Neuronal stem cell (in vitro differentiated cells): ENCODE measurements at regions not wholly inside any gene's neighbourhood (a gene's known extent, or its start where the extent isn't known, plus 50 kb on each side); places are given as distances from the start of the nearest gene placed in this dataset.
"Not testable (repeated sequence)": the region's sequence is repeated elsewhere in the genome, so short reads cannot be mapped to it uniquely, and the experiment has no call there.

Source experiments
- DNase-seq: peaks from one replicate; pipeline ENCODE4 v3.0.0-alpha.2; 2013; ENCODE audit warnings: low spot score
- H2AFZ ChIP-seq: one replicate; pipeline ENCODE4 v1.6.1; 2013; ENCODE audit warnings: mild to moderate bottlenecking, low read length, inconsistent platforms
- H2AK5ac ChIP-seq: 2 replicates; pipeline ENCODE4 v1.6.1; 2013; ENCODE audit warnings: low read depth, mild to moderate bottlenecking, inconsistent platforms, low read length, moderate library complexity, mixed read lengths
- H2BK120ac ChIP-seq: 2 replicates; pipeline ENCODE4 v1.6.1; 2013; ENCODE audit warnings: low read depth, mild to moderate bottlenecking, inconsistent platforms, low read length, moderate library complexity, mixed read lengths
- H2BK12ac ChIP-seq: one replicate; pipeline ENCODE4 v1.6.1; 2013; ENCODE audit warnings: low read length, inconsistent platforms
- H2BK15ac ChIP-seq: 2 replicates; pipeline ENCODE4 v1.6.1; 2013; ENCODE audit warnings: mild to moderate bottlenecking, low read length, inconsistent platforms, mixed read lengths
- H2BK5ac ChIP-seq: one replicate; pipeline ENCODE4 v1.6.1; 2013; ENCODE audit warnings: inconsistent platforms, mild to moderate bottlenecking, low read length, moderate library complexity
- H3K14ac ChIP-seq: one replicate; pipeline ENCODE4 v1.6.1; 2013; ENCODE audit warnings: low read length, inconsistent platforms
- H3K18ac ChIP-seq: 2 replicates; pipeline ENCODE4 v1.6.1; 2013; ENCODE audit warnings: low read length, inconsistent platforms
- H3K23ac ChIP-seq: 2 replicates; pipeline ENCODE4 v1.6.1; 2013; ENCODE audit warnings: low read depth, mild to moderate bottlenecking, mixed read lengths, low read length, inconsistent platforms; ENCODE audit not compliant: poor library complexity
- H3K27ac ChIP-seq: replicated peaks from 3 replicates; pipeline ENCODE4 v1.5.1; 2013; ENCODE audit warnings: low read length, inconsistent platforms
- H3K27me3 ChIP-seq, 3 experiments: 2 replicates each; pipeline ENCODE4 v1.6.1; 2013; ENCODE audit warnings: low read length in 3 of 3, mild to moderate bottlenecking in 2 of 3, inconsistent platforms in 1 of 3, low read depth in 1 of 3, mixed read lengths in 1 of 3, moderate library complexity in 1 of 3; ENCODE audit not compliant: control insufficient read depth in 3 of 3, insufficient read depth in 3 of 3
- H3K36me3 ChIP-seq, 2 donors: replicated peaks in 1 of 2; 2 replicates each; pipeline ENCODE4 v1.6.1; 2013; ENCODE audit warnings: low read length in 2 of 2; ENCODE audit not compliant: control insufficient read depth in 2 of 2, insufficient read depth in 2 of 2
- H3K4ac ChIP-seq: 2 replicates; pipeline ENCODE4 v1.6.1; 2013; ENCODE audit warnings: inconsistent platforms, mild to moderate bottlenecking, low read length, moderate library complexity
- H3K4me1 ChIP-seq, 2 donors: 1 replicate in 1 of 2; 2 replicates in 1 of 2; pipeline ENCODE4 v1.6.1; 2013; ENCODE audit warnings: low read length in 2 of 2, low read depth in 1 of 2; ENCODE audit not compliant: control insufficient read depth in 2 of 2, insufficient read depth in 1 of 2
- H3K4me2 ChIP-seq: one replicate; pipeline ENCODE4 v1.6.1; 2013; ENCODE audit warnings: mild to moderate bottlenecking, low read length, inconsistent platforms; ENCODE audit not compliant: insufficient read depth, poor library complexity, severe bottlenecking
- H3K4me3 ChIP-seq, 2 donors: 2 replicates each; pipeline ENCODE4 v1.5.1; 2013; ENCODE audit warnings: low read length in 2 of 2, mild to moderate bottlenecking in 2 of 2, inconsistent platforms in 1 of 2, moderate library complexity in 1 of 2
- H3K79me1 ChIP-seq: one replicate; pipeline ENCODE4 v1.6.1; 2013; ENCODE audit warnings: low read depth, mild to moderate bottlenecking, inconsistent platforms, low read length, moderate library complexity
- H3K9ac ChIP-seq: one replicate; pipeline ENCODE4 v1.6.1; 2013; ENCODE audit warnings: mild to moderate bottlenecking, low read depth, low read length, inconsistent platforms; ENCODE audit not compliant: poor library complexity
- H3K9me3 ChIP-seq, 2 donors: replicated peaks in 1 of 2; 2 replicates each; pipeline versions ENCODE3 to v1.6.1; 2013; ENCODE audit warnings: low read length in 2 of 2, mild to moderate bottlenecking in 2 of 2, inconsistent platforms in 1 of 2, low read depth in 1 of 2, mixed read lengths in 1 of 2, moderate library complexity in 1 of 2; ENCODE audit not compliant: control insufficient read depth in 2 of 2, insufficient read depth in 1 of 2
- H4K8ac ChIP-seq: one replicate; pipeline ENCODE4 v1.6.1; 2013; ENCODE audit warnings: low read depth, mild to moderate bottlenecking, inconsistent platforms, low read length, moderate library complexity
- H4K91ac ChIP-seq: one replicate; pipeline ENCODE4 v1.6.1; 2013; ENCODE audit warnings: low read length, low read depth, mild to moderate bottlenecking, inconsistent platforms; ENCODE audit not compliant: poor library complexity
- WGBS, 2 donors: extraction: QIAGEN DNeasy Blood & Tissue Kit; methylation state at CpG; one replicate each; pipeline ENCODE4 v1.1.7; 2013; ENCODE audit warnings: missing lambda C conversion rate in 2 of 2, mixed read lengths in 1 of 2; ENCODE audit not compliant: insufficient read length in 2 of 2, insufficient replicate concordance in 1 of 2; ENCODE audit errors: extremely low coverage in 2 of 2; 5-methylcytosine and 5-hydroxymethylcytosine counted together

- H3K27me3 ChIP-seq = no peaks in the 10 kb centered on the region
- DNase-seq = no peak
- H4K8ac ChIP-seq = no peak overlapping the region
- peaks cover 0 to 3% of the 10 kb centered on the region in 2 donors for H3K4me1 ChIP-seq
- no peak overlapping the region for H4K91ac ChIP-seq
- H3K79me1 ChIP-seq = no peaks in the 10 kb centered on the region
- no peak overlapping the region for H3K18ac ChIP-seq
- WGBS, 2 donors = no CpG with 5 or more reads among the region's 1 CpG
- no peak overlapping the region for H3K9ac ChIP-seq
- H3K4me2 ChIP-seq = no peak overlapping the region
- H2BK12ac ChIP-seq = no peak overlapping the region
- no peak overlapping the region for H2AFZ ChIP-seq
- H2AK5ac ChIP-seq = no peak overlapping the region
- no peak overlapping the region for H3K4me3 ChIP-seq
- H3K36me3 ChIP-seq = no peaks in the 10 kb centered on the region
- H2BK120ac ChIP-seq = no peak overlapping the region
- H3K9me3 ChIP-seq = peaks cover 0 to 8% of the 10 kb centered on the region in 2 donors
- H2BK15ac ChIP-seq = no peak overlapping the region
- no peak overlapping the region for H3K23ac ChIP-seq
- no peak overlapping the region for H3K14ac ChIP-seq
- no peak overlapping the region for H2BK5ac ChIP-seq
- no peak overlapping the region for H3K4ac ChIP-seq
- no peak overlapping the region for H3K27ac ChIP-seq
These were observed 134.9 kb upstream of the SPRED1 start for GRCh38 chr15:38117781-38118180.

DNA sequence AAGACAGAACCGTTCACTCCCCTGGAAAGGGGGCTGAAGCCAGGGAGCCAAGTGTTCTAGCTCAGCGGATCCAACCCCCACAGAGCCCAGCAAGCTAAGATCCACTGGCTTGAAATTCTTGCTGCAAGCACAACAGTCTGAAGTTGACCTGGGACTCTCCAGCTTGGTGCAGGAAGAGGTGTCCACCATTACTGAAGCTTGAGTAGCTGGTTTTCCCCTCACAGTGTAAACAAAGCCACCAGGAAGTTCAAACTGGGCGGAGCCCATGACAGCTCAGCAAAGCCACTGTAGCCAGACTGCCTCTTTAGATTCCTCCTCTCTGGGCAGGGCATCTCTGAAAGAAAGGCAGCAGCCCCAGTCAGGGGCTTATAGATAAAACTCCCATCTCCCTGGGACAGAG lies 132.8 kb upstream of the SPRED1 start:
- H2BK120ac ChIP-seq, H3K23ac ChIP-seq, H4K91ac ChIP-seq, H3K4ac ChIP-seq, H3K27ac ChIP-seq, H2AK5ac ChIP-seq, H3K4me2 ChIP-seq, H3K36me3 ChIP-seq, DNase-seq, H3K27me3 ChIP-seq, H3K4me1 ChIP-seq, H2BK15ac ChIP-seq, H2BK12ac ChIP-seq, H3K4me3 ChIP-seq, H3K79me1 ChIP-seq, H2AFZ ChIP-seq, H3K18ac ChIP-seq, H3K14ac ChIP-seq, H4K8ac ChIP-seq, H3K9ac ChIP-seq, H2BK5ac ChIP-seq, H3K9me3 ChIP-seq: not testable (repeated sequence)
- no CpG with 5 or more reads among the region's 3 CpGs for WGBS, 2 donors

- Histone ChIP-seq H4K91ac (no peak overlapping the region), H4K8ac (no peak overlapping the region), H3K9ac (no peak overlapping the region), H3K27me3 (no peaks in the 10 kb centered on the region), H3K23ac (no peak overlapping the region), H2BK5ac (no peak overlapping the region), H3K4me3 (no peak overlapping the region), H3K18ac (no peak overlapping the region), H3K36me3 (no peaks in the 10 kb centered on the region), H2BK15ac (no peak overlapping the region), H3K4me1 (peaks cover 10 to 30% of the 10 kb centered on the region in 2 donors), H3K14ac (no peak overlapping the region), H3K4ac (no peak overlapping the region), H3K9me3 (no peaks in the 10 kb centered on the region), H3K79me1 (no peaks in the 10 kb centered on the region), H3K27ac (no peak overlapping the region), H2AFZ (no peak overlapping the region), H3K4me2 (no peak overlapping the region), H2BK12ac (no peak overlapping the region), H2BK120ac (no peak overlapping the region), H2AK5ac (no peak overlapping the region)
- DNase-seq = no peak
- WGBS, 2 donors = no CpG with 5 or more reads among the region's 1 CpG
These were observed 125.3 kb upstream of the SPRED1 start for GRCh38 chr15:38127306-38127771.

DNA sequence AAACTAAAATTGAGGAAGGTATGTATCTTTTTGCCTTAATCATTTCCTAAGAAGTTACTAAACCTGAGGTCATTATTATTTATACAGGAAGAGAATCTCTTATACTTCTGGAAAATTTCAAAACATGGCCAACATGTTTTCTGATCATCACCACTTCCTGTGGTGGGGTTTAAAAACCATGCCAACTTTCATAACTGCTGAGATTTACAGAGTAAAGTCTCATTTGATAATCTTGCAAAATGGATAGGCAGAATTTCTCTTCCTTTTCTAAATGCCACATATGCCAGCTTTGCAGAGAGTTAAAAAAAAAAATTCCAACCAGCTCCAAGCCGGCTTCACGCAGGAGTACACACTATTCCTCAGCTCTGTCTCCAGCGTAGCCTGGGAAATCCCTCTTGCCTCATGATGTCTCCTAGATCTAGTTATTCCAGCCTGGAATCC lies 124.3 kb upstream of the SPRED1 start:
- Histone ChIP-seq H3K79me1 (no peaks in the 10 kb centered on the region), H3K27me3 (no peaks in the 10 kb centered on the region), H3K4me2 (no peak overlapping the region), H3K4me1 (peaks cover 10 to 32% of the 10 kb centered on the region in 2 donors), H3K14ac (no peak overlapping the region), H4K91ac (no peak overlapping the region), H3K4ac (no peak overlapping the region), H2AK5ac (no peak overlapping the region), H3K23ac (no peak overlapping the region), H3K4me3 (no peak overlapping the region), H2BK120ac (no peak overlapping the region), H3K27ac (no peak overlapping the region), H2BK12ac (no peak overlapping the region), H3K18ac (no peak overlapping the region), H2AFZ (peak overlapping the region; percentile 67), H4K8ac (no peak overlapping the region), H3K36me3 (no peaks in the 10 kb centered on the region), H2BK5ac (no peak overlapping the region), H3K9me3 (no peaks in the 10 kb centered on the region), H3K9ac (no peak overlapping the region), H2BK15ac (no peak overlapping the region)
- no CpG with 5 or more reads among the region's 3 CpGs for WGBS, 2 donors
- no peak for DNase-seq
